HEK293 (cell line): ENCODE measurements at regions not wholly inside any gene's neighbourhood (a gene's known extent, or its start where the extent isn't known, plus 50 kb on each side); places are given as distances from the start of the nearest gene placed in this dataset.

ENCODE experiments used
- CTCF ChIA-PET: fragments of 350-600 bp; formaldehyde crosslinking; extraction: SDS; loops from one replicate; lab custom pipeline; 2021; ENCODE audit warnings: antibody characterized with exemption; lab: Yijun Ruan, JAX
- POLR2A ChIA-PET: fragments of 300-600 bp; formaldehyde crosslinking; extraction: SDS; loops from one replicate; lab custom pipeline; 2020; ENCODE audit warnings: antibody characterized with exemption, inconsistent platforms; lab: Yijun Ruan, JAX
- H3K27ac ChIP-seq: fragments of 200-500 bp; sonication (Bioruptor generic); 2 replicates; pipeline ENCODE4 v1.5.1; 2014; ENCODE audit warnings: low read depth, low read length, control low read depth, inconsistent platforms; ENCODE audit errors: extremely low read depth
- H3K36me3 ChIP-seq, 2 experiments: fragments of 200-500 bp in 1 of 2; sonication (Bioruptor generic) in 1 of 2; 1 replicate in 1 of 2; 2 replicates in 1 of 2; pipeline ENCODE4 v1.5.1; 2014 to 2017; ENCODE audit warnings: inconsistent platforms in 2 of 2, low read length in 2 of 2; ENCODE audit not compliant: control insufficient read depth in 2 of 2, insufficient read depth in 1 of 2
- H3K4me1 ChIP-seq: fragments of 200-500 bp; sonication (Bioruptor generic); 2 replicates; pipeline ENCODE4 v1.5.1; 2014; ENCODE audit warnings: mild to moderate bottlenecking, low read length, inconsistent platforms; ENCODE audit not compliant: control insufficient read depth, insufficient read depth
- H3K4me3 ChIP-seq: 2 replicates; pipeline ENCODE4 v1.5.1; 2011; ENCODE audit warnings: low read depth, mild to moderate bottlenecking, control low read depth, low read length, moderate library complexity
- H3K9me3 ChIP-seq: fragments of 200-500 bp; sonication (Bioruptor generic); 2 replicates; pipeline ENCODE4 v1.5.1; 2014; ENCODE audit warnings: low read depth, low read length, inconsistent platforms; ENCODE audit not compliant: control insufficient read depth, insufficient read depth
- CTCF ChIP-seq: fragments of 450-650 bp; formaldehyde crosslinking; IDR thresholded peaks from 2 replicates; pipeline ENCODE4 v1.5.1; 2016; ENCODE audit warnings: missing biosample characterization, missing genetic modification characterization
- YY1 ChIP-seq: fragments of 450-650 bp; formaldehyde crosslinking; IDR thresholded peaks from 2 replicates; pipeline ENCODE4 v1.5.1; 2018; ENCODE audit warnings: missing biosample characterization, missing genetic modification characterization
- ZBTB1 ChIP-seq: fragments of 450-650 bp; formaldehyde crosslinking; IDR thresholded peaks from 2 replicates; pipeline ENCODE4 v1.5.1; 2016; ENCODE audit warnings: missing biosample characterization, missing genetic modification characterization
- ZNF211 ChIP-seq: fragments of 450-650 bp; formaldehyde crosslinking; IDR thresholded peaks from 2 replicates; pipeline ENCODE4 v1.5.1; 2016; ENCODE audit warnings: low read depth, missing biosample characterization, missing genetic modification characterization
- ZNF302 ChIP-seq: fragments of 450-650 bp; formaldehyde crosslinking; IDR thresholded peaks from 2 replicates; pipeline ENCODE4 v1.5.1; 2016; ENCODE audit warnings: missing biosample characterization, missing genetic modification characterization, low read depth
- ZNF324 ChIP-seq: fragments of 450-650 bp; formaldehyde crosslinking; IDR thresholded peaks from 2 replicates; pipeline ENCODE4 v1.5.1; 2016; ENCODE audit warnings: missing biosample characterization, missing genetic modification characterization
- ZNF37A ChIP-seq: fragments of 450-650 bp; IDR thresholded peaks from 2 replicates; pipeline ENCODE4 v1.5.1; 2018; ENCODE audit warnings: missing biosample characterization, missing genetic modification characterization
- ZNF677 ChIP-seq: fragments of 450-650 bp; IDR thresholded peaks from 2 replicates; pipeline ENCODE4 v1.5.0; 2018; ENCODE audit warnings: missing biosample characterization, mild to moderate bottlenecking, missing genetic modification characterization, moderate library complexity
- TF ChIP-seq, protein P1 (sequence below): fragments of 450-650 bp; formaldehyde crosslinking; IDR thresholded peaks from 2 replicates; pipeline ENCODE4 v1.5.1; 2016; ENCODE audit warnings: missing biosample characterization, missing genetic modification characterization
- TF ChIP-seq, protein P2 (sequence below): fragments of 450-650 bp; formaldehyde crosslinking; conservative IDR thresholded peaks from 2 replicates; pipeline ENCODE4 v1.5.1; 2016; ENCODE audit warnings: low read depth, missing biosample characterization, missing genetic modification characterization
- TF ChIP-seq, protein P3 (sequence below): fragments of 450-650 bp; formaldehyde crosslinking; IDR thresholded peaks from 2 replicates; pipeline ENCODE4 v1.5.1; 2016; ENCODE audit warnings: missing biosample characterization, missing genetic modification characterization
- TF ChIP-seq, protein P4 (sequence below): fragments of 450-650 bp; formaldehyde crosslinking; IDR thresholded peaks from 2 replicates; pipeline ENCODE4 v1.5.1; 2016; ENCODE audit warnings: missing biosample characterization, missing genetic modification characterization

DNA sequence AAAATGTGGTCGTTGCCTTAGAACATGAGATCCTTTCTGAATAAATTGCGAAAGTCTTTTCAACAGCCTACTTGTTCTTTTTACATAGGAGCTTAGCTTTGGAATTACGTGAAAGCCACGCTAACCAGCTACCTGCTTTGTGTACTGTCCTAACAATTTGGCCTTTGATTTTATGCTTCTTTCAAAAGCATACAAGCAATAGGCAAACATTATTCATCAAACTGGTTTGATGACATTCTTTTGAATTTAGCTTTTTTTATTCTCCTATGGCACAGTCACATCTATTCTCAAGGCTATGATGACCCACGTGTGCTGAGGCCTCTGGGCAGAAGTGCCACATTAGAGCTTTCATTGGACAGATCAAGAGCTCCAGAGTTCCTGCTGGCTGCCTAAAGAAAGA is 178.0 kb upstream of the DPT start (continued):
- TF ChIP-seq, protein P1, sequence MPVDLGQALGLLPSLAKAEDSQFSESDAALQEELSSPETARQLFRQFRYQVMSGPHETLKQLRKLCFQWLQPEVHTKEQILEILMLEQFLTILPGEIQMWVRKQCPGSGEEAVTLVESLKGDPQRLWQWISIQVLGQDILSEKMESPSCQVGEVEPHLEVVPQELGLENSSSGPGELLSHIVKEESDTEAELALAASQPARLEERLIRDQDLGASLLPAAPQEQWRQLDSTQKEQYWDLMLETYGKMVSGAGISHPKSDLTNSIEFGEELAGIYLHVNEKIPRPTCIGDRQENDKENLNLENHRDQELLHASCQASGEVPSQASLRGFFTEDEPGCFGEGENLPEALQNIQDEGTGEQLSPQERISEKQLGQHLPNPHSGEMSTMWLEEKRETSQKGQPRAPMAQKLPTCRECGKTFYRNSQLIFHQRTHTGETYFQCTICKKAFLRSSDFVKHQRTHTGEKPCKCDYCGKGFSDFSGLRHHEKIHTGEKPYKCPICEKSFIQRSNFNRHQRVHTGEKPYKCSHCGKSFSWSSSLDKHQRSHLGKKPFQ (tag by site-specific recombination): no peak

DNA sequence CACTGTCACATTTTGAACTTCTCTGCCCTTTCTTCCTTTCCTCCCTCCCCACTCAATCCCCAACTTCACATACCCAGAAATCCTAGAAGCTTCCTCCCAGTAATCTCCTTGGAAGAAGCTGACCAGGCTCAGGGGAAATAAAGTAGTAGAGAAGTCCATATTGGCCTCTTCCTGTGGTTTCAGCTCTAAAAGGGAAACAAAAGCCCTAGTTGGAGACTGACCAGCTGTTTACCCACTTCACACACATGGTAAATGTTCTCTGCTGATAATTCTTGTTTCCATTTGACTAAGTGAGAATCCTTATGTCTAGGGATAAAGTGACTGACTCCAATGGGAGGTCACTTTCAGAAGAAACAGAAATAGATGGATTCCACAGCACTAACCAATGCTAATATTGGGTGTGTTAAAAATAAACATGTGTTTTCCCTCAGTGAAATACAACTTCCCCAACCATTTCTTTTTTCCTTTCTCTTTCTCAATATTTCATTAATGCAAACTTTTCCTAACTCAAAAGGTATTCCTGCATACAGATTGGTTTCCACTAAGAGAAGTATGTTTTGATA is 178.9 kb upstream of the DPT start:
- ChIA-PET POLR2A (no interaction called here), CTCF (no interaction called here)
- Histone ChIP-seq H3K4me1 (no peaks in the 10 kb centered on the region; the same call in 1 of the 2 replicates), H3K4me3 (no peak overlapping the region), H3K9me3 (no peaks in the 10 kb centered on the region), H3K27ac (no peak overlapping the region), H3K36me3 (no peaks in the 10 kb centered on the region)
- TF ChIP-seq, protein P2, sequence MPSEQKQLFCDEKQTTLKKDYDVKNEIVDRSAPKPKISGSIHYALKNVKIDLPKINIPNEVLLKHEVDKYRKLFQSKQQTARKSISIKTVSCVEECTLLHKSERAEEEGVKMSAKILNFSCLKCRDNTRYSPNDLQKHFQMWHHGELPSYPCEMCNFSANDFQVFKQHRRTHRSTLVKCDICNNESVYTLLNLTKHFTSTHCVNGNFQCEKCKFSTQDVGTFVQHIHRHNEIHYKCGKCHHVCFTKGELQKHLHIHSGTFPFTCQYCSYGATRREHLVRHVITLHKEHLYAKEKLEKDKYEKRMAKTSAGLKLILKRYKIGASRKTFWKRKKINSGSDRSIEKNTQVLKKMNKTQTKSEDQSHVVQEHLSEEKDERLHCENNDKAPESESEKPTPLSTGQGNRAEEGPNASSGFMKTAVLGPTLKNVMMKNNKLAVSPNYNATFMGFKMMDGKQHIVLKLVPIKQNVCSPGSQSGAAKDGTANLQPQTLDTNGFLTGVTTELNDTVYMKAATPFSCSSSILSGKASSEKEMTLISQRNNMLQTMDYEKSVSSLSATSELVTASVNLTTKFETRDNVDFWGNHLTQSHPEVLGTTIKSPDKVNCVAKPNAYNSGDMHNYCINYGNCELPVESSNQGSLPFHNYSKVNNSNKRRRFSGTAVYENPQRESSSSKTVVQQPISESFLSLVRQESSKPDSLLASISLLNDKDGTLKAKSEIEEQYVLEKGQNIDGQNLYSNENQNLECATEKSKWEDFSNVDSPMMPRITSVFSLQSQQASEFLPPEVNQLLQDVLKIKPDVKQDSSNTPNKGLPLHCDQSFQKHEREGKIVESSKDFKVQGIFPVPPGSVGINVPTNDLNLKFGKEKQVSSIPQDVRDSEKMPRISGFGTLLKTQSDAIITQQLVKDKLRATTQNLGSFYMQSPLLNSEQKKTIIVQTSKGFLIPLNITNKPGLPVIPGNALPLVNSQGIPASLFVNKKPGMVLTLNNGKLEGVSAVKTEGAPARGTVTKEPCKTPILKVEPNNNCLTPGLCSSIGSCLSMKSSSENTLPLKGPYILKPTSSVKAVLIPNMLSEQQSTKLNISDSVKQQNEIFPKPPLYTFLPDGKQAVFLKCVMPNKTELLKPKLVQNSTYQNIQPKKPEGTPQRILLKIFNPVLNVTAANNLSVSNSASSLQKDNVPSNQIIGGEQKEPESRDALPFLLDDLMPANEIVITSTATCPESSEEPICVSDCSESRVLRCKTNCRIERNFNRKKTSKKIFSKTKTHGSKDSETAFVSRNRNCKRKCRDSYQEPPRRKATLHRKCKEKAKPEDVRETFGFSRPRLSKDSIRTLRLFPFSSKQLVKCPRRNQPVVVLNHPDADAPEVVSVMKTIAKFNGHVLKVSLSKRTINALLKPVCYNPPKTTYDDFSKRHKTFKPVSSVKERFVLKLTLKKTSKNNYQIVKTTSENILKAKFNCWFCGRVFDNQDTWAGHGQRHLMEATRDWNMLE (tag by site-specific recombination): no peak
- no peak for TF ChIP-seq ZNF211 (tag by site-specific recombination)
- no peak for TF ChIP-seq ZNF677 (tag by site-specific recombination)

DNA sequence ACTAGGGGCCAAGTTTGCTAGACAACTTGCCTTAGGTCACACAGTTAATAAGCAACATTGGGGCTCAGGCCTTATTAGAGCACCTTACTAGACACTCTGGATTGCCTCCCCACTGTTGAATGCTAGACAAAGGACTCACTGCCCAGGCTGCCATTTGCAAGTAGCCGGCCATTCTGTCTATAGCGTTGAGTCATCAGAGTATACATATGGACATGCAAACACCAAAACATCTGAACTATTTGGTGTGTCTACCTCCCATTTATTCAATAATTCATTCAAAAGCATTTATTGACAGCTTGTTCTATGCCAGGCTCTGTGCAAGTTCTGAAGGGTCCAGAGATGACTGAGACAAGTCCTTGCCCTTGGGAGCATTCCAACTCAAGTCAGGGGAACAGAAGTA is 181.4 kb upstream of the DPT start:
- ChIA-PET CTCF (no interaction called here), POLR2A (no interaction called here)

More for the DNA sequence above, 181.4 kb upstream of the DPT start:
- Histone ChIP-seq H3K27ac (no peak overlapping the region), H3K4me1 (peaks cover 2% of the 10 kb centered on the region; the same call in 1 of the 2 replicates), H3K4me3 (no peak overlapping the region), H3K9me3 (no peaks in the 10 kb centered on the region), H3K36me3 (no peaks in the 10 kb centered on the region)
- TF ChIP-seq ZBTB1 (tag by site-specific recombination) (no peak), CTCF (tag by site-specific recombination) (no peak), ZNF324 (tag by site-specific recombination) (no peak), ZNF37A (tag by site-specific recombination) (no peak), YY1 (tag by site-specific recombination) (no peak), ZNF302 (tag by site-specific recombination) (no peak)
- TF ChIP-seq, protein P3, sequence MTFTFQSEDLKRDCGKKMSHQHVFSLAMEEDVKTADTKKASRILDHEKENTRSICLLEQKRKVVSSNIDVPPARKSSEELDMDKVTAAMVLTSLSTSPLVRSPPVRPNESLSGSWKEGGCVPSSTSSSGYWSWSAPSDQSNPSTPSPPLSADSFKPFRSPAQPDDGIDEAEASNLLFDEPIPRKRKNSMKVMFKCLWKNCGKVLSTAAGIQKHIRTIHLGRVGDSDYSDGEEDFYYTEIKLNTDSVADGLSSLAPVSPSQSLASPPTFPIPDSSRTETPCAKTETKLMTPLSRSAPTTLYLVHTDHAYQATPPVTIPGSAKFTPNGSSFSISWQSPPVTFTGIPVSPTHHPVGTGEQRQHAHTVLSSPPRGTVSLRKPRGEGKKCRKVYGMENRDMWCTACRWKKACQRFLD (tag by site-specific recombination): no peak
- TF ChIP-seq, protein P4, sequence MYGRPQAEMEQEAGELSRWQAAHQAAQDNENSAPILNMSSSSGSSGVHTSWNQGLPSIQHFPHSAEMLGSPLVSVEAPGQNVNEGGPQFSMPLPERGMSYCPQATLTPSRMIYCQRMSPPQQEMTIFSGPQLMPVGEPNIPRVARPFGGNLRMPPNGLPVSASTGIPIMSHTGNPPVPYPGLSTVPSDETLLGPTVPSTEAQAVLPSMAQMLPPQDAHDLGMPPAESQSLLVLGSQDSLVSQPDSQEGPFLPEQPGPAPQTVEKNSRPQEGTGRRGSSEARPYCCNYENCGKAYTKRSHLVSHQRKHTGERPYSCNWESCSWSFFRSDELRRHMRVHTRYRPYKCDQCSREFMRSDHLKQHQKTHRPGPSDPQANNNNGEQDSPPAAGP (tag by site-specific recombination): no peak
